ENCODE measurements at regions not wholly inside any gene's neighbourhood (a gene's known extent, or its start where the extent isn't known, plus 50 kb on each side); places are given as distances from the start of the nearest gene placed in this dataset.

GRCh38 chr5:149441986-149442385 is 62.9 kb upstream of the IL17B start:
- no peak for DNase-seq

- no peak for DNase-seq
These were observed 62.2 kb upstream of the IL17B start for GRCh38 chr5:149441194-149441753.

GRCh38 chr5:149439899-149440542 is 60.9 kb upstream of the IL17B start:
- DNase-seq, result peak; percentile 15

- DNase-seq, result no peak
These were observed 59.6 kb upstream of the IL17B start for GRCh38 chr5:149438711-149439132.

DNA sequence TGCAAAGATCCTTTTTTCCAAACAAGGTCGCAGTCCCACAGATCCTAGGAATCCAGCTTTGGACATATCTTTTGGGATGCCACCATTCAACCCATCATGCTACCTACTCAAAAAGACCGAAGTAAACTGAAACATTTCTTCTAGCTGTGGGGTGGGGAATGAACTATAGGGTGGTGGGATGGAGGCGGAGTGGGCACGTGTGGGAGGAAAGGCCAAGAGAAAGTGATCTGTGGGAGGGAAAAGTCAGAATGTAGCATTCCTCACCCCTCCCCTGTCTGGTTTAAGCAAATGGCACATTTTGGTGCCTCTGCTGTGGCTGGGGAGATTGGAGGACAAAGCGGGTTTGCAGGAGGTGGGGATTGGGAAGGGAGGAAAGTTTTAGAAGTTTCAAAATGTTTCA is 59.2 kb upstream of the IL17B start:
- no peak for DNase-seq

GRCh38 chr5:149437391-149438040 is 58.4 kb upstream of the IL17B start:
- DNase-seq, result no peak

- no peak for DNase-seq
These were observed 56.6 kb upstream of the IL17B start for GRCh38 chr5:149435660-149436059.

DNA sequence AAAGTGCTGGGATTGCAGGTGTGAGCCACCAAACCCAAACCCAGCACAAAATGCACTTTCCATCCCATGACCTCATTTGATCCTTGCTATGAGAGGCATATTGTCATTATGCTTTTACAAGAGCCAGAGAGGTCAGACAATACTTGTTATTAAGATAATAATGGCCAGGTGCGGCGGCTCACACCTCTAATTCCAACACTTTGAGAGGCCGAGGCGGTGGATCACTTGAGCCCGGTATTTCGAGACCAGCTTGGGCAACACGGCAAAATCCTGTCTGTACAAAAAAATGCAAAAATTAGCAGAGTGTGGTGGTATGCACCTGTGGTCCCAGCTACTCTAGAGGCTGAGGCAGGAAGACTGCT is 55.9 kb upstream of the IL17B start:
- DNase-seq, result no peak

- peak; percentile 52 for DNase-seq
These were observed 55.3 kb upstream of the IL17B start for GRCh38 chr5:149434162-149435014.

DNA sequence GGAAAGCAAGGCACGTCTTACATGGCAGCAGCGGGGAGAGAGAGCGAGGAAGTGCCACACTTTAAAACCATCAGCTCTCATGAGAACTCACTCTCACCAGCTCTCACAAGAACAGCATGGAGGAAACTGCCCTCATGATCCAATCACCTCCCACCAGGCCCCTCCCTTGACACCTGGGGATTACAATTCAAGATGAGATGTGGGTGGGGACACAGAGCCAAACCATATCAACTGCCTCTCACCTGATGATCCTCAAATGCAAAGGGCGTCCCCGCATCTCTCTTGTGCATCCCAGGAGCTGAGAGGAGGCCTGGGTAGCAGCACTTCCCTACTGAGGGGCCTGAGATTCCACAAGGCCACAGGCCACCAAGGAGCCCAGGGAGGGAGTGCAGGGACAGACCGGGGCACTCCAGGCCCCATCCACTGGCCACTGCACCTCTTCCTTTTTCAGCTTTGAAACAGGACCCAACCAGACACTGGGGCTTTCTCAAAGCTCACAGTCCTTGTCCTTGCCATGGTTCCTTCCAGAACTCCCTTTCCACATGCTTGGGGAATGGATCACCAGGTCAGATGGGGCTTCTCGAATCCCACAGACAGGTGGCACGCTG is 54.5 kb upstream of the IL17B start:
- DNase-seq, result no peak

DNA sequence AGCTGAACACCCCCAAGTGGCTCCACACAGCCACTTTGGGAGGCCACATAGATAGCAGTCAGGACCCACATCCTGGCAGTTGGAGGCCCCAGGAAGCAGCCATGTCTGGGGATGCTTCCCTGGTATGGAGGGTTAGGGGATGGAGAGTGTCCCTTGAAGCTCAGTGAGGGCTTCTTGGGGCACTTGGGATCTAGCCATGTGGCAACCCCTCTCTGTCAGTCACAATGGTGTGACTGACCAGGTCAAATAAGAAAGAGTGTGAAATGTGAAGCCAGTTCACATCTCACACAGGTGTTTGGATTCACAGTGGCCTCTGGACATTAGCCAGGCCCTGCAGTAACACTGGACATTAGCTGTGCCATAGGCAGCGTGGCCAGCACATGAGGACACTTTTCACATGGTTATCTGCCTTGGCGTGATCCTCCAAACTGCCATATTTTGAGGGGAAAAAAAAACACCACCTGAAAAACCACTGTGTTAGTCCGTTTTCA is 53.9 kb upstream of the IL17B start:
- DNase-seq, result no peak

- DNase-seq, result no peak
These were observed 53.3 kb upstream of the IL17B start for GRCh38 chr5:149432376-149432775.

- DNase-seq, result no peak
These were observed 51.0 kb upstream of the IL17B start for GRCh38 chr5:149429839-149430721.

All from activated CD4-positive, alpha-beta T cell treated with anti-CD3 and anti-CD28 coated beads, Interleukin-2, amount 50 U/mL, for 16 hours (primary cell).